PC-9 (cell line): ENCODE measurements at regions not wholly inside any gene's neighbourhood (a gene's known extent, or its start where the extent isn't known, plus 50 kb on each side); places are given as distances from the start of the nearest gene placed in this dataset.

Experiments
- EZH2 ChIP-seq: fragments of 200-600 bp; sonication (generic); IDR thresholded peaks from 2 replicates; pipeline ENCODE4 v1.8.0; 2017; ENCODE audit warnings: antibody characterized with exemption, low read depth
- TF ChIP-seq, protein P1 (sequence below): fragments of 200-600 bp; sonication (generic); conservative IDR thresholded peaks from 2 replicates; pipeline ENCODE4 v1.6.1; 2017; ENCODE audit warnings: mixed run types, antibody characterized with exemption, mild to moderate bottlenecking, moderate library complexity

DNA sequence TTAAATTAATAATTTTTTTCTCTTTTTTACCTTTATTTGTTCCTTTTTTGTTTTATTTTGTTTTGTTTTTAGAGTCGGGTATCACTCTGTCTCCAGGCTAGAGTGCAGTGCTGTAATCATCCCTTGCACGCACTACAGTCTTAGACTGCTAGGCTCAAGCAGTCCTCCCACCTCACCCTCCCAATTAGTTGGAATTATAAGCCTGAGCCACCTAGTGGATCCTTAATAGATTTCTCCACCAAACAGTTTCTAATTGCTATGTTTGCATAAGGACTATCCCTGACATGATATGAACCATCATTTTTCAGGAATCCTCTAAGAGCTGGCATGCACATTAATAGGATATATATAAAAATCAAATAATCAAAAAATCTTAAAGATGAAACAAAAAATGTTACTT is 993.2 kb downstream of the OTOL1 start:
- TF ChIP-seq, protein P1, sequence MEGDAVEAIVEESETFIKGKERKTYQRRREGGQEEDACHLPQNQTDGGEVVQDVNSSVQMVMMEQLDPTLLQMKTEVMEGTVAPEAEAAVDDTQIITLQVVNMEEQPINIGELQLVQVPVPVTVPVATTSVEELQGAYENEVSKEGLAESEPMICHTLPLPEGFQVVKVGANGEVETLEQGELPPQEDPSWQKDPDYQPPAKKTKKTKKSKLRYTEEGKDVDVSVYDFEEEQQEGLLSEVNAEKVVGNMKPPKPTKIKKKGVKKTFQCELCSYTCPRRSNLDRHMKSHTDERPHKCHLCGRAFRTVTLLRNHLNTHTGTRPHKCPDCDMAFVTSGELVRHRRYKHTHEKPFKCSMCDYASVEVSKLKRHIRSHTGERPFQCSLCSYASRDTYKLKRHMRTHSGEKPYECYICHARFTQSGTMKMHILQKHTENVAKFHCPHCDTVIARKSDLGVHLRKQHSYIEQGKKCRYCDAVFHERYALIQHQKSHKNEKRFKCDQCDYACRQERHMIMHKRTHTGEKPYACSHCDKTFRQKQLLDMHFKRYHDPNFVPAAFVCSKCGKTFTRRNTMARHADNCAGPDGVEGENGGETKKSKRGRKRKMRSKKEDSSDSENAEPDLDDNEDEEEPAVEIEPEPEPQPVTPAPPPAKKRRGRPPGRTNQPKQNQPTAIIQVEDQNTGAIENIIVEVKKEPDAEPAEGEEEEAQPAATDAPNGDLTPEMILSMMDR, result no peak
- no peak for TF ChIP-seq EZH2
